ENCODE measurements at regions not wholly inside any gene's neighbourhood (a gene's known extent, or its start where the extent isn't known, plus 50 kb on each side); places are given as distances from the start of the nearest gene placed in this dataset.

GRCh38 chr4:148740701-148741100 lies 298.5 kb upstream of the NR3C2 start:
- TF ChIP-seq CTCF (IDR thresholded peaks at IDR 0.05; ENCODE audit: borderline replicate concordance, extremely low read depth, low read length, poor library complexity, severe bottlenecking) (no peak), EZH2 (IDR thresholded peaks at IDR 0.05; ENCODE audit: borderline replicate concordance, low read depth, low read length, severe bottlenecking) (no peak)
